ENCODE measurements at regions not wholly inside any gene's neighbourhood (a gene's known extent, or its start where the extent isn't known, plus 50 kb on each side); places are given as distances from the start of the nearest gene placed in this dataset.
"Not testable (repeated sequence)": the region's sequence is repeated elsewhere in the genome, so short reads cannot be mapped to it uniquely, and the experiment has no call there.

DNA sequence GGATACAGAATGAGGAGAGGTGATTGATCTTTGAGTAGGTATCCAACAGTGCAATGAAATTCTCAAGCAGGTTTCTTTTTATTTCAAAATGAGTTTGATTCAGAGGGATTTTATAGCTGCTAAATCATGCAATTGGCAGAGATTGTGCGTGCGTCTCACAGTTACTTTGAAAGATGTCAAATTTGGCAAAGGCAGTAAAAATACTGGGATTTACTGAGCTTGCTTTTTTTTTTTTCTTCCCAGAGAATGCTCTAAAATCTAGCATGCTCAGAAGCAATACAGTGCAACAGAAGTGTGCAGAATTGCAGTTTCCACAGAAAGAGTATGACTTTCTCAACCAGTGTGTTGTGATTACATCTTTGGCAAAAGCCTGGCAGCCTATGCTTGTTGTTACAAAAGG lies 410.7 kb upstream of the GOT2 start:
- DNase-seq (ENCODE audit: low spot score) = no peak

DNA sequence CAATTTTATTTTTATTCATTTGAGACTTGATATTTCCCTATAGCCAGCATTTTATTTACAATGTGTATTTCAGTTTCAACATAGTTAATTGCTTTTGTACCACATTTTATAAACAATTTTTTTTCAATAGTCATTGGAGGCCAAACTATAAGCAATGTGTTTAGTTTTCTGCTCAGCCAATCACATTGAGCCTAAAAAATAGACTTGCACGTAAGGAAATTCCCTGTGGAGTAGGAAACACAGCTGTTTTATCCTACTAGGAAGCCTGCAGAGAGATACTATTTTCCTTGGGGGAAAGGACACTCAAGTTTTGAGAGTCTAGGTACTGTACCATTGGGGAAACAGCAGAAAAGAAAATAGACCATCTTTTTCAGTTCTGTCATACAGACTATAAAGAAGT lies 410.2 kb upstream of the GOT2 start:
- no peak for DNase-seq (ENCODE audit: low spot score)

DNA sequence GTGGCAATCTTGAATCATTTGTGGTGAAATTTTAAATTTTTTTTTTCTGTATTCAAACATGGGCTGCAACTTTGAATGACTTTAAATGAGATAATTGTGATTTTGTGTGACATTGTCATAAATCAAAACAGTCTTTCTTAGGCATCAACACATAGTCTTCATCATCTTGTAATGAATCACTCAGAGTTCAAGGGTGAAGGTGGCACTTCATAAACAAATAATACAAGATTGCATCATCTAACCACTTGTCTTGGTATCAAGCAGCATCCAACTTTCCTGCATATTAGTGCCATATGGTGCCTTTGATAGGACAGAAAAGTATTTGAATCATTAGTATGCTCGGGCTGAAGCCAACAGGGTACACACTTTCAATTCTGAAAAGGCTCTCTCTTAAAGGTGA lies 392.4 kb upstream of the GOT2 start:
- no peak for DNase-seq (ENCODE audit: low spot score)

DNA sequence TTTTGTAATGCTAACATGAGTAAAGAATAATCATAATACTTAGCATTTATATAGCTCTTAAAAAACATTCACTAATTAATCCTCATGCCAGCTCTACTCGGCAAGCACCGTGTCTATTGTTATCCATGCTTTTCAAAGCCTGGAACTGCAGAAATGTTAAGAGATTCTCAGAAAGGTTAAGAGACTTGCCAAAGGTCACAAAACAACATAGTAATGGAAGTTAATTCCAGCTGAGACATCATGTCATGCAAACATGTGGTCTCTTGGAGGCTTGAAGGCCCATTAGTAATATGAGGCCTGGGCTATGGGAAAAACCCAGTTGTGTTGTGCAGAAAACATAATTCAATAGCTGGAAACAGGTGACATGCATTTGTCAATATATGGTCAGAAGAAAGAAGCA lies 389.9 kb upstream of the GOT2 start:
- no peak for DNase-seq (ENCODE audit: low spot score)

DNA sequence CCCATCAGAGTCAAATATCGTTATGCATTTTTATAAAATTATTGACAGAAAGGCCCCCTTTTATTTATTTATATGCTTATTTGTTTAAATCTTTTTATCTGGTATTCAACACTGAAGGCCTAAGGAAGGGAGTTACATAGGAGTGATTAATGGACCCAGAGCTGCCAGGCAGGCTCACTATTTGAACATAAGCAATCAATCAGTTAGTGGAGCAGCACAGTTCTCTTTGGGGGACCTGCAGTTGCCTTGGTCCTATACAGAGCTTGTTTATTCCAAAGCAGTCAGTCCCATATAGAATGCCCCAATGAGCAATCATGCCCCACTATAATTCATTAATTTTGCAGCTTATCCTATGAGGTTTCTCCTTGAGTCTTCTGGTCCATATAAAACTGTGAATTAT lies 389.4 kb upstream of the GOT2 start:
- DNase-seq (ENCODE audit: low spot score) = no peak

DNA sequence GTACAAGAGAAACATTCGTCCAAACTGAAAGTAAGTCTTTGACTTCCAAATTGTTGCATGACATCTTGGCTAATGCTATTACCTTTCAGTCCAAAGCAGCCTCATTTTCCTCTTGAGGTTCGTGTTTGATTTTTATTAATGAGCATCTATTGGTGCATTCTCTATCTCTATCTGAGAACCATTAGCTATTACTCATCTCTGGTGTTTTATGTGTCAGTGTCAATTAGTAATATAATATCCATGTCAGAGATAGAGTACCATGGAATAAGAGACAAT lies 388.1 kb upstream of the GOT2 start:
- no peak for DNase-seq (ENCODE audit: low spot score)

DNA sequence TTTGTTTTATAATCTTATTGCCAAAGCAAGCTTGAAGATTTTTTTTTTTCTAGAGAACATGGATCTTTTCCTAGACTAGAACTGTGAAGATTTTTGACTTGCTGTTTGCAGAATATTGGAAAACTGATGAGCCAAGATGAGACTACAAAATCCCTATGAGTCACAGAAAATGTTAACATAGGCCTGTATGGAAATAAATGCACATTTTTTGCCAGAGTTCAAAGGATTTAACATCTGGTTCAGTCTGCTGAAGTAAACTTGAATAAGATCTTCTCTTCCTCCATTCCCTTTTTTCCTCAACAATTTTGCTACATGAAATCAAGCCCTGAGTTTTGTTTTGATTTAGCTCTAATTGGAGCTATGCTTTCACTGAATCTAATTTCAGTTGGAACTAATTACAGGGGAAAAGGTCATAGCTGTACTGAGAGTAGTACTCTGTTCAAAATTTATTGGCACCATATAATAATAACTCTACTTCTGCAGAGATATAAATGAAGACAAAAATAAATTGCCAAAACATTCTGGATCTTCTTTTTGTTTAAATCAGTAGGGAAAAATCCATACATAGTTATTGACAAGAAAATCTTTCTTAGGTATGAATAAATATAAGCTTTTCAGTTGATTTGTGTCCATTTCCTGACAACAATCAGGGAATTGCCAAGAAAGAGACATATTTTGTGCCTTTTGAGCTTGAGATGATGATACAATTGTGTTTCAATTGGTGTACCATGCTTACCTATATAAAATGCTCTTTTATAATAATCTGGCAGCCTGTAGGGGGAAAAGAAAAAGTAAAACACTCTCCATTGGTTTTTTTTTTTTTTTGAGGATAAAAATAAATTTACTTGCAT lies 387.5 kb upstream of the GOT2 start:
- DNase-seq (ENCODE audit: low spot score) = no peak

DNA sequence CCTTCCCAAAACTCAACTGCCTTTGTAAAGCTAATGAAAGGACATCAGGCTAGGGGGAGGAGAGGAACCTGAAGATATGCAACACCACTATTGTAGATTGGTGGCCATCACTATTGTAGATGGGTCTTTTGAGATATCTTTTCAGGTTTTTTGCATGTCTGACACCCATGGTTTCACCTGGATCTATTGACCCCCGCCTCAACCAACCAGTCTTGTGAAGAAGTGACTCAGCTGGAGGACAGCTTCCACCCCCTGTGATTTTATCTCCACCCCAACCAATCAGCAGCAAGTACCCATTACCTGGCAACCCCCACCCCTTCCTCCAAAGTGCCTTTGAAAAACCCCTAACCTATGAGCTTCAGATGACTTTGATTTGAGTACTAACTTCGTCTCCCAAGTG lies 382.6 kb upstream of the GOT2 start:
- DNase-seq (ENCODE audit: low spot score) = no peak

DNA sequence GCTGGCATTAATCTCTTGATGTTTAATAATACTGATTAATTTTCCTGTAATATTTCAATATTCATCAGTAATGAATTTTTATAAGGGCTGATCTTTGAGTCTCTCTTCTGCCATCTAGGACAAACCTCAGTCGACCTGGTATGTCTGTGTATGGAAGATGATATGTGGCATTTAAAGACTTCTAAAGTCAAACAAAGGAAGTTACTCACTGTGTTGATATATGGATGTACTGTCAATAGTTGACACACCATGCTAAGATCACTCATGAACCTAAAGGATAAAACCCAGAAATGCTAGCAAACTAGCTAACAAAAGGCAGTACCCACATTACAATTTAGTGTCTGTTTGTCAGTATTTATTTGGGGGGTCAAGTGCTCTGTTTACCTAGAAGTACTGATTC lies 380.7 kb upstream of the GOT2 start:
- no peak for DNase-seq (ENCODE audit: low spot score)

DNA sequence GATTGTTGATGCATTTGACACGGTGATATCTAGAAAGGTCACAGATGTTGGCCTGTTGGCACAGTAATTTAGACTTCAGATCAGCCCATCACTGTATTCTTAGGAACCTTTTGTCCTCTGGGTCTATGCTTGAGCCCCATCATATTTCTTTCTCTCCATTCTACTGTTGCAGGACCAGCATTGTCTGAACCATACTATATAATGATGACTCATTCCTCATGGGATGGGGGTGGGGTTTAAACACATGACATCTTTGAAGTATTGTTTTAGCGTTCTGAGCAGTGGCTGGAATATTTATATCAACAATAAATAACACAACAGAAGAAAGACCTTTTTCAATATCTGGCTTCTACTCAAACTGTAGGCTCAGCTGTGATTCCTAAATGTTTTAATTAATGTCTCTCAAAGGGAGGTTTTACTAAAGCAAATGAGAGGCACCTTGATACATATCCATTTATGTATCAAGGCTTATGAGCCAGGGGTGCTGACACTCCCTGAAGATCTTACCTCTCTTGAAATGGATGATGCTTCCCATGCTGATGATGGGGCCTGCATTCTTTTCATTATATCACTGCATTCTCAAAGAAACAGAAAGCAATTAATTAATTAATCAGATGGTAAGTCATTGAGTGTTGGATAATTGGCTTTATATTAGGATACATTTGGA lies 379.0 kb upstream of the GOT2 start:
- DNase-seq (ENCODE audit: low spot score) = no peak

DNA sequence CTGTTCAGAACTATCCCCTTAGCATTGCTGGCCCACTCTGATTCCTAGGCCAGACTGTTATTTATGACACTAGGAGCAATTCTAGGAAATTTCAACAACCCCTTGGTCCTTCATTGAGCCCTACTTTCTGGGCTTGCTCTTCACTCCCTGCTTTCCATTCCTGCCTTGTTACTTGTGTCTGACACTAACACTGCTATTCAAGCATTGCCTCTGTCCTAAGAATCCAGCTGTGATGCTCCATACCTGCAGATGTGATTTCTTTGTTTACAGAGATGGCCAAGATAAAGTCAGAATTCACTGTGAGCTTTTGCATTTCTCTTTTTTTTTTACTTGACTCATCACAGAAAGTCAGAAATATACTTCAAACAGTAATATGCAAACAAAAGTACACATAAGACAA lies 377.2 kb upstream of the GOT2 start:
- no peak for DNase-seq (ENCODE audit: low spot score)

DNA sequence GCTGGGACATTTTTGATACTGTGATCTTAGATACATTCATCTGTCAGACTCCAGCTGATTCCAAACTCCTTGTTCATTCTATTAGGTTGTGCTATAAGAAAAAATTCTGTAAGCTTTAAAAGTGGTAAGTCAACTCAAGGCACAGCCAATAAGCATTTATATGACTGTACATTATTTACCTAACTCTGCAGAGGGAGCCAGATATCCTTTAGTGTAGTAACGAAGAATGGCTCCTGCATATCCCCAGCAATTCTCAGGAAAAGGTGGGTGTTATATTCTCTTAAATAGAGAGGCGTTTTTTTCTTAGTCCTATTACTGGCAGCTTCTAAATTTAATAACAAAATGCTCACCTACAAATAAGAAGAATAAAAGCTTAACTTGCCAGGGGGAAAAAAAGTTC lies 374.3 kb upstream of the GOT2 start:
- DNase-seq (ENCODE audit: low spot score) = no peak

DNA sequence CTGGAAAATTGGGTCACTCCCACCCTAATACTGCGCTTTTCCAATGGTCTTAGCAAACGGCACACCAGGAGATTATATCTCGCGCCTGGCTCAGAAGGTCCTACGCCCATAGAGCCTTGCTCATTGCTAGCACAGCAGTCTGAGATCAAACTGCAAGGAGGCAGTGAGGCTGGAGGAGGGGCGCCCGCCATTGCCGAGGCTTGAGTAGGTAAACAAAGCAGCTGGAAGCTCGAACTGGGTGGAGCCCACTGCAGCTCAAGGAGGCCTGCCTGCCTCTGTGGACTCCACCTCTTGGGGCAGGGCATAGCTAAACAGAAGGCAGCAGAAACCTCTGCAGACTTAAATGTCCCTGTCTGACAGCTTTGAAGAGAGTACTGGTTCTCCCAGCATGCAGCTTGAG lies 362.6 kb upstream of the GOT2 start:
- not testable (repeated sequence) for DNase-seq (ENCODE audit: low spot score)

DNA sequence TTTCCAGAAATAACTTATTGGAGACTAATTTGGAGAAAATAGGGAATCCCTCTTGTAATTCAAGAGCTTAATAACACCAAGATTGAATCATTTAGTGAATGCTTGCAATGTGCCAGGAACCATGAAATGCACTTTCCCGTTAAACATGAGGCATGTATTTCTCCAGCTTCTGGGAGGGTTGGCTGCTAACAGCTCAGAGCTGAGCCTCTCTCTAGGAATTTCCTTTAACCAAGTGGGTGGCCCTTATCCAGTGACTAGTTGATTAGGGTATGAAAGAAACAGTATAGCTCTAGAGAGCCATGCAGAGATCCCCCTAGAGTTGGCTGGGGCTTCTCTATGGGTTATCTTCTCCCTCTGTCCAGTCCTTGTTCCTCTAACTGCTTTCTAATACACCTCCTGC lies 356.4 kb upstream of the GOT2 start:
- no peak for DNase-seq (ENCODE audit: low spot score)

DNA sequence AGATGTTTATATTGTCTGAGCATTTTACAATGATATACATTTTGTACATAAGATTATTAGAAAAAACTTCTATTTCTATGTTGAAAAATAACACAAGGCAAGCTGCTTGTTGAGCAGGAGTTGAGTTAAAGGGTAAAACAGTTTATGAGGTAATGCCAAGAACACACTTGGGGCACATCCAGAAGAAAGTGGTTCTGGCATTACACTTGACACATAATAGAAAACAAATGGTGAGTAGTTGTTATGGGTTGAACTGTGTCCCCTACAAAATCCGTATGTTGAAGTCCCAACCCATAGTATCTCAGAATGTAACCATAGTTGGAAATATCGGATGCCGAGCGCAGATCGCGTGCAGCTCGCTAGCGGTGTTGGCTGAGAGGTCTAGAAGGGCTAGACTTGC lies 354.3 kb upstream of the GOT2 start:
- no peak for DNase-seq (ENCODE audit: low spot score)

DNA sequence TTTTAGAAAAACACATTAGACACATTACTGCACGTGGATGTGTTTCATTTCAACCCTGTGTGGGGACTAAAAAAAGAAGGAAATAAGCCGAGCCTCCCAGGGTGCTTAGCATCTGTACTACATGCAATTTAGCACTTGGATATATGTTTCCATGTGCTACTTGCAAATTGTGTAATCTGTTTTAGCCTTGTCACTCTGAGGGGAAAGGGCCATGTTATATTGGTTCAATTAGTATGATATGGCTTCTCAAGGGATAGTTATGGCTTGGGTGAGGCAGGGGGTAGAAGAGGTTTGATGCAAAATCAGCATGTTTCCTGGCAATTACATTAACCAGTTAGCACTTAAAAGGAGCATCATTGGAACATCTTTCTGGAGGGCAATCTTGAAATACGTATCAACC lies 353.5 kb upstream of the GOT2 start:
- DNase-seq (ENCODE audit: low spot score) = no peak

DNA sequence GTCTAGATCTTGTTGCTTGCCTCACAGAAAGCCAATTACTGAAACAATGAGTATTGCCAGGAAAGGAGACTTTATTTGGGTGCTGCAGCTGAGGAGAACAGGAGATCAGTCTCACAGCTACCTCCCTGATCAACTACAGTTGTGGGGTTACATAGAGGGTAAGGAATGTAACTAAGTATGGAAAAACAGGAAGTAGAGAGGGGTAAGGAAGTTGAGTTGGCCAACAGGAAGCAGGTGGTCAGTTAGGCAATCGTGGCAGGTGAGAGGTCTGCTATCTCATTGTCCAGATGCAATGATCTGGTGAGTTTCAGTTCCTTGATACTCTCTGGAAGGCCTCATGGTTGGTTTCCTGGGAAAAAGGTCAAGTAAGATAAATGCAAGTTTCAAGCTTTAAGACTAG lies 333.1 kb upstream of the GOT2 start:
- DNase-seq (ENCODE audit: low spot score) = no peak

DNA sequence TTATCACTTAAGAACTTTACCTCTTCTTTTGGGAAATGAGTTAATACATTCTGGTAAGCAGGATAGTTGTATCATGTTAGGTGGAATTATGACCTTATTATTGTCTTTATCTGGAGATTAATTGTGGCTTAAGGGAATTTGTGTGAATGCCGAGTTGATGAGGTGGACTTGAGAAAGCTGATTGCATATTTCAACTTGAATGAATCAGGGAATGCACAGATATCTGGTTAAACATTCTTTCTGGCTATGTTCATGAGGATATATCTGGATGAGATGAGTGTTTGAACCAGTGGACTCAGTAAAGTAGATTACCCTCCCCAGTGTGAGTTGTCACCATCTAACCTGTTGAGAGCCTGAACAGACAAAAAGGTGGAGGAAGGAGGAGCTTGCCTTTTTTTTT lies 326.1 kb upstream of the GOT2 start:
- DNase-seq (ENCODE audit: low spot score) = no peak

DNA sequence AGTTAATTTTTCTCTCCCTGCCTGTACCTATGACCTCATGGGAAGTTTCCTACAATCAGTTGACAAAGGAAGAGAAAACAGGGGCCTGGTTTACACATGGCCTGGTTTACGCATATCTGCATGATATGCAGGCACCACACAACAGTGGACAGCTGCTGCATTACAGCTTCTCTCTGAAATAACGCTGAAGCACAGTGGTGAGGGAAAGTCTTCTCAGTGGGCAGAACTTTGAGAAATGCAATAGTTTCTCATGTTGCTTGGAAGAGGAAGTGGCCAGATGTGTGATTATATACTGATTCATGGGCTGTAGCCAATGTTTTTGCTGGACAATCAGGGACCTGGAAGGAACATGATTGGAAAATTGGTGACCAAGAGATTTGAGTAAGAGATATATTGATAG lies 324.1 kb upstream of the GOT2 start:
- no peak for DNase-seq (ENCODE audit: low spot score)

DNA sequence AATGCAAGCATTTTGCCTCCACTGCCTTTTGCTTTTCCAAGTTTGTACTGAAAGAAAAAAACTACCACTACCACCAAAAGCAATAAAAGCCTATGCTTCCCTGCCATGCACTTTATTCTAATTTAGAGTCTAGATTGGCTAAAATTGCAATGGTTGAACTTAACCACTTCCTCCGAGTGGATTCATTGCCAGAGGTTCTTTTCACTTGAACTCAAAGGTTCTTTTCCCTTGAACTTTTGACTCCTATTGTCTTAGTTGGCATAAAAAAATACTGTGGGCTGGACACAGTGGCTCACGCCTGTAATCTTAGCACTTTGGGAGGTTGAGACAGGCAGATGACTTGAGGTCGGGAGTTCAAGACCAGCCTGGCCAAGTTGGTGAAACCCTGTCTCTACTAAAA lies 319.8 kb upstream of the GOT2 start:
- no peak for DNase-seq (ENCODE audit: low spot score)

DNA sequence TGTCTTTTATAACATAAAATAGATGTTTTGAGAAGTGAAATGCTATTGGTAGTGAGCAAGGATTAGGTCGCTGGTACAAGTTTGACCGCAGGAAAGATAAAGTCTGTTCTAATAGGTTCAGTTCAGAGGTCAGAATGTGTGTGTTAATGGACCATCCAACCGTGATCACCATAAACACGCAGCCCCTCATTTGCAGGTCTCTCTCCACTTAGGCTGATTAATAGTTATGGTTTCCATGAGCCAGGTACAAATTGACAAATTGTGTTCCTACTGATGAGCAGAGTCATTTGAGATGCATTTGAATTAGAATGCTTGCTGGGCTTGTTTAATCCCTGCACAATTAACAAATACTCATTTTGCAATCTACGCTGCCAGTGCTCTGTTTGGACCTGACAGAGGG lies 318.1 kb upstream of the GOT2 start:
- DNase-seq (ENCODE audit: low spot score) = no peak

DNA sequence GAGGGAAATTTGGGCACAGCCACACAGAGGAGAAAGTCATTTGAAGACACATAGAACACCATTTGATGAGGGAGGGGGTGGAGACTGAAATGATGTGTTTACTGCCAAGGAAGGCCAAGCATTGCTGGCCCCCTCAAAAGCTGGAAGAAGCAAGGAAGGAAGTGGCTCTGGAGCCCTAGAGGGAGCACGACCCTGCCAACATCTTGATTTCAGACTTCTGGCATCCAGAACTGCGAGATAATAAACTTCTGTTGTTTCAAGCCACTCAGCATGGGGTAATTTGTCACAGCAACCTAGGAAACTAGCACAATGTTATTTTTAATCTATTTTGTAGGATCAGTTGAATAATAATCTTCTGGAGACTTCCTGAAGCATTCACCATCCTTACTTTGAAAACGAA lies 314.8 kb upstream of the GOT2 start:
- no peak for DNase-seq (ENCODE audit: low spot score)

DNA sequence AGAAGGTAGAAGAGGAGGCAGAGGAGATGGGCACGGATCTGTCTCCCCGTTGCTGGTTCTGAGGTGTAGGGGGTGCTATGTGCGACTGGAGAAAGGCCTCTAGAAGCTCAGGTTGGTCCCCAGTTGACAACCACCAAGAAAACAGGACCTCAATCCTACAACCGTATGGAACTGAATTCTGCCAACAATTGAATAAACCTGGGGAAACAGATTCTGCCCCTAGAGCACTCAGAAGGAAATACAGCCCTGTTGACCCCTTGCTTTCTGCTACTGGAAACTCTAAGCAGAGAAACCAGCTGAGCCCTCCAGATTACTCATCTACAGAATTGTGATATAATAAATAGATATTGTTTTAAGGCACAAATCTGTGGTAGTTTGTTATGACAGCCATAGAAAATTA lies 313.0 kb upstream of the GOT2 start:
- no peak for DNase-seq (ENCODE audit: low spot score)

DNA sequence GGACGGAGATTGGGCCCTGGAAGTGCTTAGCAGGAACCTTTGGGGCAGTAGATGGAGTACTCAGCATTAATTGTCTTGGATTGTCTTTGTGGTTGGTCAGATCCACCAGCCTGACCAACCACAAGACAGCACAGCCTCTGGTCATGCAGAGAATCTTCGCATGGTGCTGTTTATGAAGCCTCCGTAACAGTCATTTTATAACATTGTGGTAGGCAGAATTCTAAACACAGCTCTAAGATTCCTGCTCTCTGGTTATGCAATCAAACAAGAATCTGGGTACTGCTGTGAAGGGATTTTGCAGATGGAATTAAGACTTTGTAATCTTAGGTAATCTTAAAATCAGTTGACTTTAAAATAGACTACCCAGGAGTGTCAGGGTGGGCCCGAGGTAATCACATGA lies 312.2 kb upstream of the GOT2 start:
- DNase-seq (ENCODE audit: low spot score) = no peak

Data from mesenteric fat pad (tissue), 1 donor.